SH-SY5Y (cell line): ENCODE measurements at regions not wholly inside any gene's neighbourhood (a gene's known extent, or its start where the extent isn't known, plus 50 kb on each side); places are given as distances from the start of the nearest gene placed in this dataset.

Experiments used
- GATA2 ChIP-seq: IDR thresholded peaks from 2 replicates; pipeline ENCODE4 v1.6.1; 2011; ENCODE audit warnings: mild to moderate bottlenecking, low read depth, low read length
- GATA3 ChIP-seq: IDR thresholded peaks from 2 replicates; pipeline ENCODE4 v1.6.1; 2011; ENCODE audit warnings: low read depth, mild to moderate bottlenecking, low read length, moderate library complexity

- TF ChIP-seq GATA2 (no peak), GATA3 (no peak)
Measured at GRCh38 chr2:147500819-147501395, 343.9 kb upstream of the ACVR2A start.
